ENCODE measurements at regions not wholly inside any gene's neighbourhood (a gene's known extent, or its start where the extent isn't known, plus 50 kb on each side); places are given as distances from the start of the nearest gene placed in this dataset.

DNA sequence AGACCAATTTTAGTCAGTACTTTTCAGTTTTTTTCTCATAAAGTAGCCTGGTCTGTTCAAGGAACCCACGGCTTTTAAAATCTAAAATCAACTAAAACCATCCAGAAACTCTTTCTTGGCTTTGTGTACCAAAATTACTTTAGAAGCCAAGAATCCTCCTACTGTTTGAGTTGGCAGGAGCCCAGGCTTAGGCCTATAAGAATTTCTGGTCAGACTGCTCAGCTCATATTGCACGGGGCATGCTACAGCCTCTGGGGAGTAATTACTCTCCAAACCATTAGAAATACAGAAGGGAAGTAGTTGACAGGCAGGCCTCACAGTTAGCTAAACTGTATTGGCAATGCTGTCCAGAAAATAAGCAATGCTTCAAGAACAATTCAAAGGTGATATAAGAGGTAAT is 1862.9 kb upstream of the RAG2 start:
- Histone ChIP-seq H2AFZ (ENCODE audit: control insufficient read depth, low read depth, low read length) (no peak overlapping the region), H4K20me1 (ENCODE audit: control insufficient read depth, insufficient read depth) (no peaks in the 10 kb centered on the region), H3K36me3 (ENCODE audit: control insufficient read depth in 2 of 2, insufficient read depth in 2 of 2, low read length in 1 of 2) (no peaks in the 10 kb centered on the region), H3K9ac (ENCODE audit: control insufficient read depth, insufficient read depth, low read length) (no peak overlapping the region), H3K79me2 (ENCODE audit: control insufficient read depth, insufficient read depth, low read length) (no peaks in the 10 kb centered on the region), H3K4me2 (ENCODE audit: control insufficient read depth, insufficient read depth) (no peak overlapping the region), H3K4me3 (no peak overlapping the region), H3K9me3 (replicated peaks; ENCODE audit: control insufficient read depth, insufficient read depth, low read length) (no peaks in the 10 kb centered on the region), H3K27me3 (replicated peaks in 1 of 2; ENCODE audit: control insufficient read depth in 2 of 2, insufficient read depth in 2 of 2, low read length in 1 of 2) (no peaks in the 10 kb centered on the region), H3K27ac (ENCODE audit: control insufficient read depth, insufficient read depth) (no peak overlapping the region), H3K4me1 (ENCODE audit: control insufficient read depth, insufficient read depth, low read length) (no peaks in the 10 kb centered on the region)
- no peak for FAIRE-seq
- SMC1A ChIA-PET (ENCODE audit: uncharacterized antibody, unreplicated experiment), result no interaction called here
- TF ChIP-seq NR2F1 (conservative IDR thresholded peaks at IDR 0.05) (no peak), SMARCA5 (IDR thresholded peaks at IDR 0.05) (no peak), MEF2A (IDR thresholded peaks at IDR 0.05; ENCODE audit: insufficient read depth, low read depth, low read length) (no peak), CBFB (IDR thresholded peaks at IDR 0.05; ENCODE audit: low read depth) (no peak), JUNB (IDR thresholded peaks at IDR 0.05) (no peak), ATF7 (IDR thresholded peaks at IDR 0.05; ENCODE audit: low read depth) (no peak), ZNF207 (IDR thresholded peaks at IDR 0.05; ENCODE audit: borderline replicate concordance) (no peak), MEF2B (IDR thresholded peaks at IDR 0.05; ENCODE audit: partially characterized antibody, poor library complexity, severe bottlenecking) (no peak), CHD4 (IDR thresholded peaks at IDR 0.05) (no peak), STAT3 (IDR thresholded peaks at IDR 0.05; ENCODE audit: low read depth, low read length) (no peak), POU2F2 (IDR thresholded peaks at IDR 0.05; ENCODE audit: borderline replicate concordance, low read depth, low read length) (no peak), MTA2 (IDR thresholded peaks at IDR 0.05; ENCODE audit: low read depth) (no peak)
- TF ChIP-seq, protein P1, sequence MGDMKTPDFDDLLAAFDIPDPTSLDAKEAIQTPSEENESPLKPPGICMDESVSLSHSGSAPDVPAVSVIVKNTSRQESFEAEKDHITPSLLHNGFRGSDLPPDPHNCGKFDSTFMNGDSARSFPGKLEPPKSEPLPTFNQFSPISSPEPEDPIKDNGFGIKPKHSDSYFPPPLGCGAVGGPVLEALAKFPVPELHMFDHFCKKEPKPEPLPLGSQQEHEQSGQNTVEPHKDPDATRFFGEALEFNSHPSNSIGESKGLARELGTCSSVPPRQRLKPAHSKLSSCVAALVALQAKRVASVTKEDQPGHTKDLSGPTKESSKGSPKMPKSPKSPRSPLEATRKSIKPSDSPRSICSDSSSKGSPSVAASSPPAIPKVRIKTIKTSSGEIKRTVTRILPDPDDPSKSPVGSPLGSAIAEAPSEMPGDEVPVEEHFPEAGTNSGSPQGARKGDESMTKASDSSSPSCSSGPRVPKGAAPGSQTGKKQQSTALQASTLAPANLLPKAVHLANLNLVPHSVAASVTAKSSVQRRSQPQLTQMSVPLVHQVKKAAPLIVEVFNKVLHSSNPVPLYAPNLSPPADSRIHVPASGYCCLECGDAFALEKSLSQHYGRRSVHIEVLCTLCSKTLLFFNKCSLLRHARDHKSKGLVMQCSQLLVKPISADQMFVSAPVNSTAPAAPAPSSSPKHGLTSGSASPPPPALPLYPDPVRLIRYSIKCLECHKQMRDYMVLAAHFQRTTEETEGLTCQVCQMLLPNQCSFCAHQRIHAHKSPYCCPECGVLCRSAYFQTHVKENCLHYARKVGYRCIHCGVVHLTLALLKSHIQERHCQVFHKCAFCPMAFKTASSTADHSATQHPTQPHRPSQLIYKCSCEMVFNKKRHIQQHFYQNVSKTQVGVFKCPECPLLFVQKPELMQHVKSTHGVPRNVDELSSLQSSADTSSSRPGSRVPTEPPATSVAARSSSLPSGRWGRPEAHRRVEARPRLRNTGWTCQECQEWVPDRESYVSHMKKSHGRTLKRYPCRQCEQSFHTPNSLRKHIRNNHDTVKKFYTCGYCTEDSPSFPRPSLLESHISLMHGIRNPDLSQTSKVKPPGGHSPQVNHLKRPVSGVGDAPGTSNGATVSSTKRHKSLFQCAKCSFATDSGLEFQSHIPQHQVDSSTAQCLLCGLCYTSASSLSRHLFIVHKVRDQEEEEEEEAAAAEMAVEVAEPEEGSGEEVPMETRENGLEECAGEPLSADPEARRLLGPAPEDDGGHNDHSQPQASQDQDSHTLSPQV (IDR thresholded peaks at IDR 0.05), result no peak
- TF ChIP-seq, protein P2, sequence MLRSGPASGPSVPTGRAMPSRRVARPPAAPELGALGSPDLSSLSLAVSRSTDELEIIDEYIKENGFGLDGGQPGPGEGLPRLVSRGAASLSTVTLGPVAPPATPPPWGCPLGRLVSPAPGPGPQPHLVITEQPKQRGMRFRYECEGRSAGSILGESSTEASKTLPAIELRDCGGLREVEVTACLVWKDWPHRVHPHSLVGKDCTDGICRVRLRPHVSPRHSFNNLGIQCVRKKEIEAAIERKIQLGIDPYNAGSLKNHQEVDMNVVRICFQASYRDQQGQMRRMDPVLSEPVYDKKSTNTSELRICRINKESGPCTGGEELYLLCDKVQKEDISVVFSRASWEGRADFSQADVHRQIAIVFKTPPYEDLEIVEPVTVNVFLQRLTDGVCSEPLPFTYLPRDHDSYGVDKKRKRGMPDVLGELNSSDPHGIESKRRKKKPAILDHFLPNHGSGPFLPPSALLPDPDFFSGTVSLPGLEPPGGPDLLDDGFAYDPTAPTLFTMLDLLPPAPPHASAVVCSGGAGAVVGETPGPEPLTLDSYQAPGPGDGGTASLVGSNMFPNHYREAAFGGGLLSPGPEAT (IDR thresholded peaks at IDR 0.05; ENCODE audit: low read depth), result no peak
- RAD21 ChIA-PET (ENCODE audit: unreplicated experiment), result no interaction called here
- no peak for ATAC-seq
- BruUV-seq (replicated peaks), result no TSS peak
- intact Hi-C loops (cut with micrococcal nuclease; ENCODE audit: unreplicated experiment) (no loop called here), in situ Hi-C loops (cut with MboI) (no loop called here)
- CTCF ChIA-PET, result no interaction called here
- POLR2A ChIA-PET, result no interaction called here
- no peak for DNase-seq (ENCODE audit: low read depth, low spot score)
- WGBS (ENCODE audit: insufficient coverage, insufficient replicate concordance, low lambda C conversion rate, missing lambda C conversion rate), result 3% methylated on average over 2 of the region's 2 CpGs

Data from GM12878 (cell line).